Trophoblast cell (in vitro differentiated cells and primary cell): ENCODE measurements at regions not wholly inside any gene's neighbourhood (a gene's known extent, or its start where the extent isn't known, plus 50 kb on each side); places are given as distances from the start of the nearest gene placed in this dataset.

ENCODE experiments used
- DNase-seq, 2 donors: peaks; one replicate each; pipeline ENCODE4 v3.0.0-alpha.2; 2016
- H2AFZ ChIP-seq: 2 replicates; pipeline ENCODE4 v1.6.1; 2013; ENCODE audit warnings: low read length, moderate library complexity, mild to moderate bottlenecking; ENCODE audit not compliant: insufficient read depth, poor library complexity
- H2AK5ac ChIP-seq: 2 replicates; pipeline ENCODE4 v1.6.1; 2013; ENCODE audit warnings: mild to moderate bottlenecking, low read length
- H2BK120ac ChIP-seq: 2 replicates; pipeline ENCODE4 v1.6.1; 2013; ENCODE audit warnings: low read length, mild to moderate bottlenecking, moderate library complexity; ENCODE audit not compliant: insufficient read depth, poor library complexity
- H2BK12ac ChIP-seq: 2 replicates; pipeline ENCODE4 v1.6.1; 2013; ENCODE audit warnings: mild to moderate bottlenecking, low read length, moderate library complexity
- H2BK5ac ChIP-seq: 2 replicates; pipeline ENCODE4 v1.6.1; 2013; ENCODE audit warnings: low read length, low read depth, moderate library complexity, mild to moderate bottlenecking; ENCODE audit not compliant: poor library complexity
- H3K14ac ChIP-seq: 2 replicates; pipeline ENCODE4 v1.6.1; 2013; ENCODE audit warnings: mild to moderate bottlenecking, low read length
- H3K18ac ChIP-seq: 2 replicates; pipeline ENCODE4 v1.6.1; 2013; ENCODE audit warnings: mild to moderate bottlenecking, low read length
- H3K23ac ChIP-seq: 2 replicates; pipeline ENCODE4 v1.6.1; 2013; ENCODE audit warnings: low read length
- H3K27ac ChIP-seq: 2 replicates; pipeline ENCODE4 v1.5.1; 2013; ENCODE audit warnings: low read depth, mild to moderate bottlenecking, inconsistent platforms, low read length, moderate library complexity
- H3K27me3 ChIP-seq: 2 replicates; pipeline ENCODE4 v1.6.1; 2013; ENCODE audit warnings: inconsistent platforms, mild to moderate bottlenecking, low read length, moderate library complexity; ENCODE audit not compliant: insufficient read depth
- H3K36me3 ChIP-seq, 2 experiments: 1 replicate in 1 of 2; 2 replicates in 1 of 2; pipeline ENCODE4 v1.6.1; 2013; ENCODE audit warnings: low read length in 2 of 2, mild to moderate bottlenecking in 2 of 2, moderate library complexity in 1 of 2; ENCODE audit not compliant: insufficient read depth in 2 of 2, control insufficient read depth in 1 of 2
- H3K4ac ChIP-seq: 2 replicates; pipeline ENCODE4 v1.6.1; 2013; ENCODE audit warnings: low read depth, mild to moderate bottlenecking, low read length, moderate library complexity
- H3K4me1 ChIP-seq, 2 experiments: 1 replicate in 1 of 2; 2 replicates in 1 of 2; pipeline ENCODE4 v1.6.1; 2013; ENCODE audit warnings: low read length in 2 of 2, mild to moderate bottlenecking in 2 of 2, moderate library complexity in 1 of 2; ENCODE audit not compliant: insufficient read depth in 2 of 2, control insufficient read depth in 1 of 2
- H3K4me2 ChIP-seq: 2 replicates; pipeline ENCODE4 v1.6.1; 2013; ENCODE audit warnings: inconsistent platforms, mild to moderate bottlenecking, low read length, moderate library complexity
- H3K4me3 ChIP-seq: 2 replicates; pipeline ENCODE4 v1.5.1; 2013; ENCODE audit warnings: mild to moderate bottlenecking, low read depth, low read length, inconsistent platforms
- H3K79me1 ChIP-seq: one replicate; pipeline ENCODE4 v1.6.1; 2013; ENCODE audit warnings: low read length
- H3K79me2 ChIP-seq: 2 replicates; pipeline ENCODE4 v1.6.1; 2013; ENCODE audit warnings: low read length, mild to moderate bottlenecking; ENCODE audit not compliant: control insufficient read depth, insufficient read depth, poor library complexity
- H3K9ac ChIP-seq: 2 replicates; pipeline ENCODE4 v1.6.1; 2013; ENCODE audit warnings: mild to moderate bottlenecking, low read length
- H3K9me3 ChIP-seq: 2 replicates; pipeline ENCODE4 v1.6.1; 2013; ENCODE audit warnings: low read depth, mild to moderate bottlenecking, control low read depth, inconsistent platforms, low read length; ENCODE audit not compliant: insufficient read depth
- H4K12ac ChIP-seq: 2 replicates; pipeline ENCODE4 v1.6.1; 2013; ENCODE audit warnings: low read depth, mild to moderate bottlenecking, low read length, moderate library complexity
- H4K8ac ChIP-seq: 2 replicates; pipeline ENCODE4 v1.6.1; 2013; ENCODE audit warnings: low read depth, mild to moderate bottlenecking, low read length, moderate library complexity
- H4K91ac ChIP-seq: one replicate; pipeline ENCODE4 v1.6.1; 2013; ENCODE audit warnings: low read depth, mild to moderate bottlenecking, low read length, moderate library complexity
- WGBS: extraction: QIAGEN DNeasy Blood & Tissue Kit; methylation state at CpG from one replicate; pipeline ENCODE4 v1.1.7; 2013; ENCODE audit warnings: missing lambda C conversion rate; ENCODE audit not compliant: insufficient read length, insufficient coverage; ENCODE audit errors: extremely low coverage; 5-methylcytosine and 5-hydroxymethylcytosine counted together

- DNase-seq = no peak
- Histone ChIP-seq H4K8ac (no peak overlapping the region), H2AFZ (no peak overlapping the region), H3K9ac (no peak overlapping the region), H3K18ac (no peak overlapping the region), H4K12ac (no peak overlapping the region), H2AK5ac (no peak overlapping the region), H2BK120ac (no peak overlapping the region), H3K4me3 (peak overlapping the region; percentile 16), H3K36me3 (no peaks in the 10 kb centered on the region), H3K79me1 (no peaks in the 10 kb centered on the region), H3K4me1 (no peaks in the 10 kb centered on the region), H4K91ac (no peak overlapping the region), H3K9me3 (no peaks in the 10 kb centered on the region), H3K23ac (peak overlapping the region; percentile 37), H2BK12ac (no peak overlapping the region), H3K79me2 (no peaks in the 10 kb centered on the region), H3K14ac (no peak overlapping the region), H3K27ac (no peak overlapping the region), H2BK5ac (no peak overlapping the region), H3K4me2 (no peak overlapping the region), H3K27me3 (no peaks in the 10 kb centered on the region), H3K4ac (no peak overlapping the region)
- WGBS = no CpG with 5 or more reads among the region's 5 CpGs
Observed at GRCh38 chr11:114893329-114893728, 215.0 kb downstream of the NXPE2 start.

GRCh38 chr11:114896594-114896993, 218.3 kb downstream of the NXPE2 start:
- Histone ChIP-seq H3K27ac (no peak overlapping the region), H3K23ac (no peak overlapping the region), H2AK5ac (no peak overlapping the region), H4K8ac (no peak overlapping the region), H2AFZ (no peak overlapping the region), H3K79me1 (no peaks in the 10 kb centered on the region), H3K4me3 (no peak overlapping the region), H4K12ac (no peak overlapping the region), H3K18ac (no peak overlapping the region), H3K14ac (no peak overlapping the region), H3K9ac (no peak overlapping the region), H2BK120ac (no peak overlapping the region), H4K91ac (no peak overlapping the region), H2BK5ac (no peak overlapping the region), H3K79me2 (no peaks in the 10 kb centered on the region), H3K4me1 (no peaks in the 10 kb centered on the region), H3K27me3 (no peaks in the 10 kb centered on the region), H3K36me3 (no peaks in the 10 kb centered on the region), H2BK12ac (no peak overlapping the region), H3K9me3 (peaks cover 2% of the 10 kb centered on the region), H3K4ac (no peak overlapping the region), H3K4me2 (no peak overlapping the region)
- no peak for DNase-seq
- no CpG with 5 or more reads among the region's 4 CpGs for WGBS

DNA sequence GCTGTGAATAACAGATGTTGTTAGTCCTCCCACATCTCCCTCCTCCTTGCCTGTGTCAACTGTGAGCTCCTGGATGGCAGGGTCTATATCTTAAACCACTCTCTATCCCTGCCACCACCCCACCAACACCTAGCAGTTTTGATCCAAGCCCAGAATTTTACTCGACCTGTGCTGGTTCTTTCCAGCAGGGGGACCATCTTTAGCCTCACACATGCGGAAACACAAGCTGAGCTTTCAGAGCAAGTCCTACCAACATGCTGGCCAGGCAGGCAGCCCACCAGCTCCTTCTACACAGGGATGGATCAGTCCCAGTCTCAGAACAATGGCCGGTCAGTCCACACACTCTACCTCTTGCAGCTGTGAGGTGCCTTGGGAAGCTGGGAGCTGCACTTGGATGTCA, 231.5 kb downstream of the NXPE2 start:
- Histone ChIP-seq H4K91ac (no peak overlapping the region), H3K9ac (no peak overlapping the region), H2BK5ac (no peak overlapping the region), H2BK12ac (no peak overlapping the region), H4K8ac (no peak overlapping the region), H3K4me2 (no peak overlapping the region), H3K23ac (no peak overlapping the region), H3K36me3 (no peaks in the 10 kb centered on the region), H3K18ac (no peak overlapping the region), H4K12ac (no peak overlapping the region), H2AK5ac (no peak overlapping the region), H3K27ac (no peak overlapping the region), H3K79me2 (no peaks in the 10 kb centered on the region), H3K79me1 (no peaks in the 10 kb centered on the region), H2BK120ac (no peak overlapping the region), H3K4ac (no peak overlapping the region), H3K4me3 (no peak overlapping the region), H3K4me1 (no peaks in the 10 kb centered on the region), H2AFZ (no peak overlapping the region), H3K14ac (no peak overlapping the region), H3K9me3 (no peaks in the 10 kb centered on the region), H3K27me3 (no peaks in the 10 kb centered on the region)
- WGBS = no CpG with 5 or more reads among the region's 3 CpGs
- DNase-seq = no peak

GRCh38 chr11:114912826-114913225, 234.5 kb downstream of the NXPE2 start:
- H3K79me2 ChIP-seq = no peaks in the 10 kb centered on the region
- no peak for DNase-seq
- H2BK120ac ChIP-seq = no peak overlapping the region
- no peak overlapping the region for H3K4ac ChIP-seq
- H4K12ac ChIP-seq = no peak overlapping the region
- H3K79me1 ChIP-seq = no peaks in the 10 kb centered on the region
- no peak overlapping the region for H2AFZ ChIP-seq
- no peak overlapping the region for H3K18ac ChIP-seq
- no CpG with 5 or more reads among the region's 4 CpGs for whole genome bisulfite sequencing
- no peaks in the 10 kb centered on the region for H3K4me1 ChIP-seq
- H3K36me3 ChIP-seq = no peaks in the 10 kb centered on the region
- H3K9me3 ChIP-seq = no peaks in the 10 kb centered on the region
- H3K23ac ChIP-seq = no peak overlapping the region
- H2BK12ac ChIP-seq = no peak overlapping the region
- no peak overlapping the region for H3K4me2 ChIP-seq
- H3K27me3 ChIP-seq = no peaks in the 10 kb centered on the region
- no peak overlapping the region for H3K14ac ChIP-seq
- H3K27ac ChIP-seq = no peak overlapping the region
- no peak overlapping the region for H4K8ac ChIP-seq
- H2AK5ac ChIP-seq = no peak overlapping the region
- no peak overlapping the region for H3K9ac ChIP-seq
- no peak overlapping the region for H3K4me3 ChIP-seq
- no peak overlapping the region for H4K91ac ChIP-seq
- no peak overlapping the region for H2BK5ac ChIP-seq
